Activated B cell treated with CpG ODN at 0.5 μM for 24 hours (primary cell): ENCODE measurements at regions not wholly inside any gene's neighbourhood (a gene's known extent, or its start where the extent isn't known, plus 50 kb on each side); places are given as distances from the start of the nearest gene placed in this dataset.

ENCODE experiments used
- ATAC-seq: fragments of 200-7000 bp; cut with Tn5 transposase; one replicate; pipeline ENCODE4 v1.10.0; 2021; ENCODE audit warnings: low read depth, mild to moderate bottlenecking, moderate library complexity
- CTCF ChIA-PET: fragments of 350-600 bp; sonication (Branson Sonifier 250); formaldehyde crosslinking; loops from one replicate; lab custom pipeline; 2021; ENCODE audit warnings: antibody characterized with exemption; lab: Charles Lee
- POLR2A ChIA-PET: fragments of 350-600 bp; sonication (Branson Sonifier 250); formaldehyde crosslinking; loops from one replicate; lab custom pipeline; 2021; ENCODE audit warnings: antibody characterized with exemption; lab: Charles Lee
- DNase-seq: peaks from one replicate; pipeline ENCODE4 v3.0.0; 2022
- H3K27ac Mint-ChIP-seq: one replicate; pipeline ENCODE4 v1.8.0; 2020; ENCODE audit warnings: mixed read lengths
- H3K27me3 Mint-ChIP-seq: one replicate; pipeline ENCODE4 v1.8.0; 2021; ENCODE audit warnings: mixed read lengths
- H3K36me3 Mint-ChIP-seq: one replicate; pipeline ENCODE4 v1.8.0; 2021; ENCODE audit warnings: low read depth, mixed read lengths
- H3K4me1 Mint-ChIP-seq: one replicate; pipeline ENCODE4 v1.8.0; 2021; ENCODE audit warnings: mixed read lengths
- H3K4me3 Mint-ChIP-seq: one replicate; pipeline ENCODE4 v1.8.0; 2020; ENCODE audit warnings: mild to moderate bottlenecking, mixed read lengths
- H3K9me3 Mint-ChIP-seq: one replicate; pipeline ENCODE4 v1.8.0; 2020; ENCODE audit warnings: mixed read lengths
- CTCF ChIP-seq: fragments of 200-600 bp; IDR thresholded peaks from one replicate; pipeline ENCODE4 v1.8.0; 2022; ENCODE audit warnings: antibody characterized with exemption, mild to moderate bottlenecking
- intact Hi-C: fragments of 100-400 bp; cut with micrococcal nuclease; formaldehyde crosslinking; loops from one replicate; pipeline ENCODE4 v1.15.1; 2024

GRCh38 chr13:53101883-53102282 is 73.3 kb downstream of the OLFM4 start:
- Mint-ChIP-seq H3K4me3 (no peak overlapping the region), H3K9me3 (peaks cover 5% of the 10 kb centered on the region), H3K27ac (no peak overlapping the region), H3K36me3 (no peaks in the 10 kb centered on the region), H3K4me1 (no peaks in the 10 kb centered on the region), H3K27me3 (no peaks in the 10 kb centered on the region)
- intact Hi-C loops, result no loop called here
- ChIA-PET CTCF (no interaction called here), POLR2A (no interaction called here)
- no peak for TF ChIP-seq CTCF
- DNase-seq (no peak), ATAC-seq (no peak)

GRCh38 chr13:53104136-53104535 is 75.5 kb downstream of the OLFM4 start:
- ATAC-seq, result no peak
- H3K4me1 Mint-ChIP-seq, result no peaks in the 10 kb centered on the region

GRCh38 chr13:53105477-53105876 is 76.9 kb downstream of the OLFM4 start:
- no peak for TF ChIP-seq CTCF
- ATAC-seq (no peak), DNase-seq (no peak)
- Mint-ChIP-seq H3K27ac (no peak overlapping the region), H3K4me3 (no peak overlapping the region), H3K27me3 (no peaks in the 10 kb centered on the region), H3K9me3 (no peaks in the 10 kb centered on the region), H3K4me1 (no peaks in the 10 kb centered on the region), H3K36me3 (no peaks in the 10 kb centered on the region)
- ChIA-PET POLR2A (no interaction called here), CTCF (no interaction called here)
- intact Hi-C loops, result no loop called here

More at GRCh38 chr13:53104136-53104535, 75.5 kb downstream of the OLFM4 start:
- ChIA-PET POLR2A (no interaction called here), CTCF (no interaction called here)
- no peak for DNase-seq
- H3K9me3 Mint-ChIP-seq, result no peaks in the 10 kb centered on the region
- no peak for TF ChIP-seq CTCF
- H3K4me3 Mint-ChIP-seq, result no peak overlapping the region
- intact Hi-C loops, result no loop called here
- no peak overlapping the region for H3K27ac Mint-ChIP-seq
- no peaks in the 10 kb centered on the region for H3K27me3 Mint-ChIP-seq
- no peaks in the 10 kb centered on the region for H3K36me3 Mint-ChIP-seq

GRCh38 chr13:53105890-53106289 is 77.3 kb downstream of the OLFM4 start:
- H3K4me1 Mint-ChIP-seq, result no peaks in the 10 kb centered on the region
- H3K36me3 Mint-ChIP-seq, result no peaks in the 10 kb centered on the region
- no peak overlapping the region for H3K4me3 Mint-ChIP-seq
- H3K9me3 Mint-ChIP-seq, result no peaks in the 10 kb centered on the region
- ATAC-seq, result no peak
- intact Hi-C loops, result no loop called here
- no peak for DNase-seq
- no peak for TF ChIP-seq CTCF
- ChIA-PET POLR2A (no interaction called here), CTCF (no interaction called here)
- no peak overlapping the region for H3K27ac Mint-ChIP-seq
- H3K27me3 Mint-ChIP-seq, result no peaks in the 10 kb centered on the region

- DNase-seq (no peak), ATAC-seq (no peak)
- H3K4me1 Mint-ChIP-seq, result no peaks in the 10 kb centered on the region
- no peaks in the 10 kb centered on the region for H3K36me3 Mint-ChIP-seq
- no peaks in the 10 kb centered on the region for H3K27me3 Mint-ChIP-seq
- H3K27ac Mint-ChIP-seq, result no peak overlapping the region
- no peak overlapping the region for H3K4me3 Mint-ChIP-seq
- CTCF ChIA-PET, result no interaction called here
- intact Hi-C loops, result no loop called here
- POLR2A ChIA-PET, result interaction anchor here (0.6 kb wide), 1 partner anchor 11 kb away, joined by 6 read pairs; no protein-coding TSS in a partner anchor
- no peaks in the 10 kb centered on the region for H3K9me3 Mint-ChIP-seq
- no peak for TF ChIP-seq CTCF
Observed at GRCh38 chr13:53110181-53110580, 81.6 kb downstream of the OLFM4 start.
